Endodermal cell (in vitro differentiated cells): ENCODE measurements at regions not wholly inside any gene's neighbourhood (a gene's known extent, or its start where the extent isn't known, plus 50 kb on each side); places are given as distances from the start of the nearest gene placed in this dataset.

Source experiments
- DNase-seq: peaks from one replicate; pipeline ENCODE4 v3.0.0-alpha.2; 2017
- H3K27ac ChIP-seq: 2 replicates; pipeline ENCODE4 v1.5.1; 2013; ENCODE audit warnings: mild to moderate bottlenecking, low read depth, low read length, moderate library complexity
- H3K27me3 ChIP-seq: 2 replicates; pipeline ENCODE4 v1.6.1; 2013; ENCODE audit warnings: mild to moderate bottlenecking, low read length, moderate library complexity; ENCODE audit not compliant: insufficient read depth, control insufficient read depth, poor library complexity, severe bottlenecking
- H3K36me3 ChIP-seq: 2 replicates; pipeline ENCODE4 v1.7.0; 2013; ENCODE audit warnings: mild to moderate bottlenecking, low read length, moderate library complexity; ENCODE audit not compliant: control insufficient read depth, insufficient read depth
- H3K4me1 ChIP-seq: one replicate; pipeline ENCODE4 v1.7.0; 2013; ENCODE audit warnings: low read length; ENCODE audit not compliant: control insufficient read depth, insufficient read depth
- H3K4me3 ChIP-seq: 2 replicates; pipeline ENCODE4 v1.5.1; 2013; ENCODE audit warnings: mild to moderate bottlenecking, low read length, moderate library complexity
- H3K9ac ChIP-seq: 2 replicates; pipeline ENCODE4 v1.6.1; 2013; ENCODE audit warnings: mild to moderate bottlenecking, low read length, moderate library complexity; ENCODE audit not compliant: poor library complexity, severe bottlenecking; ENCODE audit errors: extremely low read depth
- H3K9me3 ChIP-seq: 2 replicates; pipeline ENCODE4 v1.6.1; 2013; ENCODE audit warnings: mild to moderate bottlenecking, low read length, moderate library complexity; ENCODE audit not compliant: control insufficient read depth
- H3K27ac Mint-ChIP-seq: 2 replicates; pipeline ENCODE4 v1.8.0; 2020; ENCODE audit warnings: mixed read lengths
- H3K27me3 Mint-ChIP-seq: 2 replicates; pipeline ENCODE4 v1.8.0; 2021; ENCODE audit warnings: mild to moderate bottlenecking, mixed read lengths; ENCODE audit not compliant: insufficient read depth
- H3K36me3 Mint-ChIP-seq: 2 replicates; pipeline ENCODE4 v1.8.0; 2020; ENCODE audit warnings: low read depth, mixed read lengths
- H3K4me1 Mint-ChIP-seq: 2 replicates; pipeline ENCODE4 v1.8.0; 2020; ENCODE audit warnings: mixed read lengths
- H3K4me3 Mint-ChIP-seq: 2 replicates; pipeline ENCODE4 v1.8.0; 2020; ENCODE audit warnings: mild to moderate bottlenecking, moderate library complexity, mixed read lengths
- H3K9me3 Mint-ChIP-seq: 2 replicates; pipeline ENCODE4 v1.8.0; 2020; ENCODE audit warnings: mild to moderate bottlenecking, mixed read lengths
- WGBS, 2 experiments: methylation state at CpG; one replicate each; pipeline versions ENCODE4 v1.1.5 to v1.1.7; 2013; ENCODE audit warnings: missing lambda C conversion rate in 2 of 2, mixed read lengths in 1 of 2; ENCODE audit not compliant: insufficient coverage in 1 of 2, insufficient read length in 1 of 2; 5-methylcytosine and 5-hydroxymethylcytosine counted together
- TF ChIP-seq, protein P1 (sequence below): fragments of 200-600 bp; sonication (generic); conservative IDR thresholded peaks from 2 replicates; pipeline ENCODE4 v1.5.0; 2021; ENCODE audit warnings: antibody characterized with exemption, mild to moderate bottlenecking

GRCh38 chr2:200156166-200156835, 150.2 kb upstream of the SPATS2L start:
- DNase-seq = no peak
- peaks cover 25% of the 10 kb centered on the region for H3K9me3 Mint-ChIP-seq
- H3K4me1 ChIP-seq = peaks cover 3% of the 10 kb centered on the region
- no peak overlapping the region for H3K4me3 Mint-ChIP-seq
- no peak overlapping the region for H3K27ac ChIP-seq
- H3K27ac Mint-ChIP-seq = no peak overlapping the region
- H3K9ac ChIP-seq = no peak overlapping the region
- TF ChIP-seq, protein P1, sequence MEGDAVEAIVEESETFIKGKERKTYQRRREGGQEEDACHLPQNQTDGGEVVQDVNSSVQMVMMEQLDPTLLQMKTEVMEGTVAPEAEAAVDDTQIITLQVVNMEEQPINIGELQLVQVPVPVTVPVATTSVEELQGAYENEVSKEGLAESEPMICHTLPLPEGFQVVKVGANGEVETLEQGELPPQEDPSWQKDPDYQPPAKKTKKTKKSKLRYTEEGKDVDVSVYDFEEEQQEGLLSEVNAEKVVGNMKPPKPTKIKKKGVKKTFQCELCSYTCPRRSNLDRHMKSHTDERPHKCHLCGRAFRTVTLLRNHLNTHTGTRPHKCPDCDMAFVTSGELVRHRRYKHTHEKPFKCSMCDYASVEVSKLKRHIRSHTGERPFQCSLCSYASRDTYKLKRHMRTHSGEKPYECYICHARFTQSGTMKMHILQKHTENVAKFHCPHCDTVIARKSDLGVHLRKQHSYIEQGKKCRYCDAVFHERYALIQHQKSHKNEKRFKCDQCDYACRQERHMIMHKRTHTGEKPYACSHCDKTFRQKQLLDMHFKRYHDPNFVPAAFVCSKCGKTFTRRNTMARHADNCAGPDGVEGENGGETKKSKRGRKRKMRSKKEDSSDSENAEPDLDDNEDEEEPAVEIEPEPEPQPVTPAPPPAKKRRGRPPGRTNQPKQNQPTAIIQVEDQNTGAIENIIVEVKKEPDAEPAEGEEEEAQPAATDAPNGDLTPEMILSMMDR = no peak
- H3K4me3 ChIP-seq = no peak overlapping the region
- H3K27me3 ChIP-seq = no peaks in the 10 kb centered on the region
- H3K36me3 ChIP-seq = no peaks in the 10 kb centered on the region
- peaks cover 11% of the 10 kb centered on the region for H3K36me3 Mint-ChIP-seq
- WGBS, 2 experiments = 89 to 94% methylated on average over 5 of the region's 5 CpGs
- H3K4me1 Mint-ChIP-seq = peaks cover 11% of the 10 kb centered on the region
- H3K27me3 Mint-ChIP-seq = no peaks in the 10 kb centered on the region
- H3K9me3 ChIP-seq = peaks cover 19% of the 10 kb centered on the region

DNA sequence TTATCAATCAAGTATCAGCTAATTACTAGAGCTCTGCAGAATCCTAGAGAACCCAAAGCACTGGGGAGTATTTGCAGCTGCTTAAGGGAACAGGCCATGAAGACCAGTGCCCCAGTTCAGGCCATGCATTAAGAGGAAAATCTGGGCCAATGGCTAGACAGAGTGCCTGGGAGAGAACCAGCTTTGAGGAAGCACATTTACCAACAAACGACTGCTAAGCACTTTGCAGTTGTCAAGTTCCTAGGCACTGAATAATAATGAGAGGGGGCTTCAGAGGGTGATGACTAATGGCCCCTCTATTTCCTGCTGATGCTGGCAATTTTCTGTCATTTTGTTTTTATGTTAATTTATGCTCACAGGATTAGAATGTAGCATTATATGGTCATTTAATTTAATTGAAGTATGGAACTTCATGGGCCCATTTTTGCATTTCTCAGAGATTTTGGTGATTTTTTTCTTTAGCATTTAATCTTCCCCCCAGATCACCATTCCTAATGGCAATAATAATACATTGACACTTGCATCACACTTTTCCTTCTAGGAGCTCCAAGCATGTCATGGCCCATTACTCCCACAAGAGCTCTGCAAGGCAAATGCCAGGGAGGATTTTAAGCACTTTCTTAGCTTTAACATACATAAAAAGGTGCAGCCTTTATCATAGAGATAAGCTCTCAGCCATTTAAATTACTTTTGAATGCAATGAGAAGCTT, 147.7 kb upstream of the SPATS2L start:
- TF ChIP-seq, protein P1 = peak; percentile 22

DNA sequence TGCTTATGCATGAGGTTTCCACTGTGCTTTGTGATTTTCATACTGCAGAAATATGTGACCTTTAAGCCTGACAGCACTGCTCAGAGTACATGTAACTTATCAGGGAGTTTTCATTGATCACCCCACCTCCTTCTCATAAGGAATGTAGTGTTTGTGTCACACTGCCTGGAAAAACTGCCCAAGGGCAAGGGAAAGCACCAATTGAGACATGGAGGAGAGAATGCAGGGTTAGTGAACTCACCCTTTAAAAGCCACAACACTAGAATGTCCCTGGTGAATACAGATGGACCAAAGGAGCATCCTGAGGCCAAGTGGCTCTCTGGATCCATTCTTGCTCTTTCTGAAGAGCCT, 147.2 kb upstream of the SPATS2L start:
- Mint-ChIP-seq H3K4me3 (no peak overlapping the region), H3K9me3 (peaks cover 13% of the 10 kb centered on the region), H3K36me3 (no peaks in the 10 kb centered on the region), H3K27ac (peak overlapping the region; percentile 28), H3K4me1 (peaks cover 11% of the 10 kb centered on the region), H3K27me3 (no peaks in the 10 kb centered on the region)
- DNase-seq = no peak
- Histone ChIP-seq H3K27me3 (no peaks in the 10 kb centered on the region), H3K9ac (no peak overlapping the region), H3K27ac (no peak overlapping the region), H3K4me3 (no peak overlapping the region), H3K9me3 (peaks cover 14% of the 10 kb centered on the region), H3K4me1 (peaks cover 3% of the 10 kb centered on the region), H3K36me3 (no peaks in the 10 kb centered on the region)
- TF ChIP-seq, protein P1 = no peak

More for the DNA sequence above, 147.7 kb upstream of the SPATS2L start:
- Mint-ChIP-seq H3K27me3 (no peaks in the 10 kb centered on the region), H3K4me1 (peaks cover 11% of the 10 kb centered on the region), H3K4me3 (no peak overlapping the region), H3K36me3 (no peaks in the 10 kb centered on the region), H3K27ac (peak overlapping the region; percentile 56), H3K9me3 (peaks cover 8% of the 10 kb centered on the region)
- no peaks in the 10 kb centered on the region for H3K36me3 ChIP-seq
- peaks cover 3% of the 10 kb centered on the region for H3K4me1 ChIP-seq
- peaks cover 11% of the 10 kb centered on the region for H3K9me3 ChIP-seq
- DNase-seq = peak; percentile 72
- no peaks in the 10 kb centered on the region for H3K27me3 ChIP-seq
- no peak overlapping the region for H3K27ac ChIP-seq
- WGBS, 2 experiments = 43 to 63% methylated on average over 1 of the region's 1 CpG
- no peak overlapping the region for H3K4me3 ChIP-seq
- no peak overlapping the region for H3K9ac ChIP-seq
